K562 (cell line): ENCODE measurements at regions not wholly inside any gene's neighbourhood (a gene's known extent, or its start where the extent isn't known, plus 50 kb on each side); places are given as distances from the start of the nearest gene placed in this dataset.

Experiments used
- ATAC-seq: fragments of 200-7000 bp; cut with Tn5 transposase; 3 replicates; pipeline ENCODE4 v1.9.1; 2020; ENCODE audit warnings: moderate library complexity
- BruUV-seq: library from RNA; stranded (reverse); fragments of 400-500 nt; replicated peaks from 2 replicates; lab custom pipeline; 2021; lab: Mats Ljungman, UMichigan
- CTCF ChIA-PET: fragments of 300-600 bp; formaldehyde crosslinking; extraction: SDS; loops from one replicate; lab custom pipeline; 2021; ENCODE audit warnings: low intra/inter-chr PET ratio; lab: Yijun Ruan, JAX
- POLR2A ChIA-PET: fragments of 300-600, 350-650 bp; sonication (Branson Sonifier 250); formaldehyde crosslinking; extraction: SDS; loops from one replicate; lab custom pipeline; 2021; ENCODE audit warnings: antibody characterized with exemption, inconsistent platforms; lab: Yijun Ruan, JAX
- DNase-seq, 4 experiments: peaks; one replicate each; pipeline versions ENCODE4 v3.0.0 to v3.0.0-alpha.2; 2011 to 2018; ENCODE audit warnings: low spot score in 3 of 4, mixed read lengths in 3 of 4; ENCODE audit errors: extremely low read depth in 1 of 4
- FAIRE-seq: peaks from 2 replicates; lab custom pipeline; 2011; peaks lifted over from hg19 to GRCh38; lab: Jason Lieb, UNC
- H2AFZ ChIP-seq: 2 replicates; pipeline ENCODE4 v1.6.0; 2011; ENCODE audit warnings: low read depth, low read length, control low read depth, inconsistent platforms
- H3K27ac ChIP-seq: fragments of 200-600 bp; 3 replicates; pipeline ENCODE4 v1.8.0; 2011; ENCODE audit warnings: low read depth, mild to moderate bottlenecking, control low read depth, inconsistent platforms, low read length, moderate library complexity, mixed read lengths; ENCODE audit errors: extremely low read depth
- H3K27me3 ChIP-seq, 2 experiments: fragments of 300-600 bp in 1 of 2; 2 replicates in 1 of 2; 3 replicates in 1 of 2; pipeline versions ENCODE4 v1.6.0 to v1.8.0; 2011; ENCODE audit warnings: inconsistent platforms in 2 of 2, low read length in 2 of 2, mild to moderate bottlenecking in 1 of 2, mixed read lengths in 1 of 2, moderate library complexity in 1 of 2; ENCODE audit not compliant: control insufficient read depth in 2 of 2, insufficient read depth in 2 of 2
- H3K36me3 ChIP-seq: fragments of 300-600 bp; 3 replicates; pipeline ENCODE4 v1.8.0; 2011; ENCODE audit warnings: mild to moderate bottlenecking, low read length, inconsistent platforms; ENCODE audit not compliant: control insufficient read depth, insufficient read depth
- H3K4me1 ChIP-seq, 2 experiments: fragments of 200-600 bp in 1 of 2; replicated peaks in 1 of 2; 2 replicates in 1 of 2; 3 replicates in 1 of 2; pipeline versions ENCODE4 v1.5.1 to v1.8.0; 2011; ENCODE audit warnings: inconsistent platforms in 2 of 2, low read length in 2 of 2, mild to moderate bottlenecking in 1 of 2, mixed read lengths in 1 of 2, moderate library complexity in 1 of 2; ENCODE audit not compliant: control insufficient read depth in 2 of 2, insufficient read depth in 2 of 2
- H3K4me2 ChIP-seq: 2 replicates; pipeline ENCODE4 v1.6.1; 2011; ENCODE audit warnings: low read length, control low read depth, inconsistent platforms, mixed read lengths; ENCODE audit not compliant: insufficient read depth
- H3K4me3 ChIP-seq: fragments of 200-600 bp; sonication (generic), shearing (Covaris generic); 2 replicates; pipeline ENCODE4 v1.5.1; 2016; ENCODE audit warnings: control low read depth, inconsistent platforms
- H3K79me2 ChIP-seq: fragments of 200-600 bp; 3 replicates; pipeline ENCODE4 v1.8.0; 2011; ENCODE audit warnings: low read length, inconsistent platforms; ENCODE audit not compliant: control insufficient read depth, insufficient read depth
- H3K9ac ChIP-seq, 2 experiments: 2 replicates each; pipeline versions ENCODE4 v1.6.0 to v1.6.1; 2011; ENCODE audit warnings: low read depth in 2 of 2, low read length in 2 of 2, control low read depth in 1 of 2, inconsistent platforms in 1 of 2, mild to moderate bottlenecking in 1 of 2, mixed read lengths in 1 of 2; ENCODE audit not compliant: insufficient read depth in 1 of 2
- H3K9me1 ChIP-seq: one replicate; pipeline ENCODE4 v1.6.0; 2011; ENCODE audit warnings: inconsistent platforms, mild to moderate bottlenecking, low read length, moderate library complexity; ENCODE audit not compliant: control insufficient read depth, insufficient read depth
- H3K9me3 ChIP-seq: replicated peaks from 2 replicates; pipeline ENCODE4 v1.5.1; 2011; ENCODE audit warnings: low read depth, low read length, inconsistent platforms; ENCODE audit not compliant: control insufficient read depth, insufficient read depth
- H4K20me1 ChIP-seq: replicated peaks from 2 replicates; pipeline ENCODE4 v1.6.1; 2011; ENCODE audit warnings: low read length, inconsistent platforms, mixed read lengths; ENCODE audit not compliant: control insufficient read depth, insufficient read depth
- HNRNPH1 ChIP-seq: fragments of 200-400 bp; formaldehyde crosslinking; optimal IDR thresholded peaks from 2 replicates; pipeline ENCODE3; 2017; ENCODE audit warnings: low read depth, mild to moderate bottlenecking, low read length, moderate library complexity
- KLF13 ChIP-seq: fragments of 450-650 bp; IDR thresholded peaks from 2 replicates; pipeline ENCODE4 v1.6.1; 2016; ENCODE audit warnings: missing genetic modification characterization, low read depth, mild to moderate bottlenecking, missing compliant biosample characterization, moderate library complexity, borderline replicate concordance
- RUNX1 ChIP-seq: sonication (generic); IDR thresholded peaks from 2 replicates; pipeline ENCODE4 v1.6.1; 2016; ENCODE audit warnings: antibody characterized with exemption, low read depth
- ZNF3 ChIP-seq: fragments of 250-450 bp; sonication (Bioruptor Pico); IDR thresholded peaks from 2 replicates; pipeline ENCODE4 v1.5.0; 2021; ENCODE audit warnings: mild to moderate bottlenecking, moderate library complexity
- WGBS: fragments of 100-300 bp; shearing (Covaris generic); methylation state at CpG from one replicate; pipeline ENCODE4 v1.1.6; 2016; ENCODE audit warnings: low coverage, mixed read lengths; ENCODE audit not compliant: insufficient coverage; ENCODE audit errors: missing lambda C conversion rate; 5-methylcytosine and 5-hydroxymethylcytosine counted together
- in situ Hi-C: fragments of 300-500 bp; cut with MboI; formaldehyde crosslinking; loops from 4 replicates; pipeline ENCODE4 v1.15.0; 2018; ENCODE audit warnings: inconsistent platforms, mixed read lengths
- intact Hi-C: fragments of 100-400 bp; cut with micrococcal nuclease; formaldehyde crosslinking; loops from 2 replicates; pipeline ENCODE4 v1.14.2; 2022
- TF ChIP-seq, protein P1 (sequence below): fragments of 450-650 bp; IDR thresholded peaks from 2 replicates; pipeline ENCODE4 v1.7.1; 2018; ENCODE audit warnings: mild to moderate bottlenecking, low read depth; ENCODE audit not compliant: partially characterized antibody
- TF ChIP-seq, protein P2 (sequence below): sonication (generic); formaldehyde crosslinking; IDR thresholded peaks from 2 replicates; pipeline ENCODE4 v1.8.0; 2023; ENCODE audit warnings: missing genetic modification reagents, mild to moderate bottlenecking, borderline replicate concordance
- TF ChIP-seq, protein P3 (sequence below): fragments of 250-450 bp; sonication (Bioruptor Pico); IDR thresholded peaks from 2 replicates; pipeline ENCODE4 v1.5.0; 2020; ENCODE audit warnings: mild to moderate bottlenecking, borderline replicate concordance

DNA sequence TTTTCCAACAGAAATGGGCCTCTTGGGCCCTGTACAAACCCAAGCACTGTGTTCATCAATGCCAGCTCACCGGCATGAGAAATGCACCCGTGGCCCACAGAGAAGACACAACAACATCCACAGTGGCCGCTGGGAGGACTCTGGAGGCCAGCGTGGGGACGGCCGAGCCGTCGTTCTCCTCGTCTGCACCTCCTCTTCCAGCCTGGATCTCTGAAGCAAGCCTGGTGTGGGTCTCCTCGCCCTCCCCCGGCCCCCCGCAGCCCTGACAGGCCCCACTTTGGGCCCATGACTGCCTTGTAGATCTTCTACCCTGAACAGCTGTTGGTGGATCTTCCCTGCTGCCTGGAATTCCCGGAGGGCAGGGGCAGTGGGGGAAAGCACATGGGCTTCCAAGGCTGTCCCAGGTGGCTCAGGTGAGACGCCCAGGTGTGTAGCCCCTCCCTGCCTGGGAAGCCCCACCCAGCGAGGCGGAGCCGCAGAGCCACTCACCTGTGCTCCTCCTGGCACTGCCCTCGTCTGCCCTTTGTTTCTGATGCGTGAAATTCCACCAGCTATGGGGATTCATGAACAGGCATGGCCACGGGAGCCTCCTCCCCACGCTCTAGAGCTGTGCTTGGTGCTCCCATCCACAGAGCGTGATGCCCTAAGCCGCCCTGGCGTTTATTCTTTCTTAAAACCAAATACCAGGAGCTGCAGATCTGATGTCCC lies 225.9 kb downstream of the BRD1 start:
- no peak overlapping the region for H2AFZ ChIP-seq
- H3K4me2 ChIP-seq, result no peak overlapping the region

More for the DNA sequence above, 225.9 kb downstream of the BRD1 start:
- WGBS, result 95% methylated on average over 8 of the region's 24 CpGs
- TF ChIP-seq HNRNPH1, result no peak
- TF ChIP-seq, protein P1, sequence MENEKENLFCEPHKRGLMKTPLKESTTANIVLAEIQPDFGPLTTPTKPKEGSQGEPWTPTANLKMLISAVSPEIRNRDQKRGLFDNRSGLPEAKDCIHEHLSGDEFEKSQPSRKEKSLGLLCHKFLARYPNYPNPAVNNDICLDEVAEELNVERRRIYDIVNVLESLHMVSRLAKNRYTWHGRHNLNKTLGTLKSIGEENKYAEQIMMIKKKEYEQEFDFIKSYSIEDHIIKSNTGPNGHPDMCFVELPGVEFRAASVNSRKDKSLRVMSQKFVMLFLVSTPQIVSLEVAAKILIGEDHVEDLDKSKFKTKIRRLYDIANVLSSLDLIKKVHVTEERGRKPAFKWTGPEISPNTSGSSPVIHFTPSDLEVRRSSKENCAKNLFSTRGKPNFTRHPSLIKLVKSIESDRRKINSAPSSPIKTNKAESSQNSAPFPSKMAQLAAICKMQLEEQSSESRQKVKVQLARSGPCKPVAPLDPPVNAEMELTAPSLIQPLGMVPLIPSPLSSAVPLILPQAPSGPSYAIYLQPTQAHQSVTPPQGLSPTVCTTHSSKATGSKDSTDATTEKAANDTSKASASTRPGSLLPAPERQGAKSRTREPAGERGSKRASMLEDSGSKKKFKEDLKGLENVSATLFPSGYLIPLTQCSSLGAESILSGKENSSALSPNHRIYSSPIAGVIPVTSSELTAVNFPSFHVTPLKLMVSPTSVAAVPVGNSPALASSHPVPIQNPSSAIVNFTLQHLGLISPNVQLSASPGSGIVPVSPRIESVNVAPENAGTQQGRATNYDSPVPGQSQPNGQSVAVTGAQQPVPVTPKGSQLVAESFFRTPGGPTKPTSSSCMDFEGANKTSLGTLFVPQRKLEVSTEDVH, result no peak
- TF ChIP-seq ZNF3, result no peak
- TF ChIP-seq KLF13 (tag), result no peak
- no peak for TF ChIP-seq RUNX1
- TF ChIP-seq, protein P2, sequence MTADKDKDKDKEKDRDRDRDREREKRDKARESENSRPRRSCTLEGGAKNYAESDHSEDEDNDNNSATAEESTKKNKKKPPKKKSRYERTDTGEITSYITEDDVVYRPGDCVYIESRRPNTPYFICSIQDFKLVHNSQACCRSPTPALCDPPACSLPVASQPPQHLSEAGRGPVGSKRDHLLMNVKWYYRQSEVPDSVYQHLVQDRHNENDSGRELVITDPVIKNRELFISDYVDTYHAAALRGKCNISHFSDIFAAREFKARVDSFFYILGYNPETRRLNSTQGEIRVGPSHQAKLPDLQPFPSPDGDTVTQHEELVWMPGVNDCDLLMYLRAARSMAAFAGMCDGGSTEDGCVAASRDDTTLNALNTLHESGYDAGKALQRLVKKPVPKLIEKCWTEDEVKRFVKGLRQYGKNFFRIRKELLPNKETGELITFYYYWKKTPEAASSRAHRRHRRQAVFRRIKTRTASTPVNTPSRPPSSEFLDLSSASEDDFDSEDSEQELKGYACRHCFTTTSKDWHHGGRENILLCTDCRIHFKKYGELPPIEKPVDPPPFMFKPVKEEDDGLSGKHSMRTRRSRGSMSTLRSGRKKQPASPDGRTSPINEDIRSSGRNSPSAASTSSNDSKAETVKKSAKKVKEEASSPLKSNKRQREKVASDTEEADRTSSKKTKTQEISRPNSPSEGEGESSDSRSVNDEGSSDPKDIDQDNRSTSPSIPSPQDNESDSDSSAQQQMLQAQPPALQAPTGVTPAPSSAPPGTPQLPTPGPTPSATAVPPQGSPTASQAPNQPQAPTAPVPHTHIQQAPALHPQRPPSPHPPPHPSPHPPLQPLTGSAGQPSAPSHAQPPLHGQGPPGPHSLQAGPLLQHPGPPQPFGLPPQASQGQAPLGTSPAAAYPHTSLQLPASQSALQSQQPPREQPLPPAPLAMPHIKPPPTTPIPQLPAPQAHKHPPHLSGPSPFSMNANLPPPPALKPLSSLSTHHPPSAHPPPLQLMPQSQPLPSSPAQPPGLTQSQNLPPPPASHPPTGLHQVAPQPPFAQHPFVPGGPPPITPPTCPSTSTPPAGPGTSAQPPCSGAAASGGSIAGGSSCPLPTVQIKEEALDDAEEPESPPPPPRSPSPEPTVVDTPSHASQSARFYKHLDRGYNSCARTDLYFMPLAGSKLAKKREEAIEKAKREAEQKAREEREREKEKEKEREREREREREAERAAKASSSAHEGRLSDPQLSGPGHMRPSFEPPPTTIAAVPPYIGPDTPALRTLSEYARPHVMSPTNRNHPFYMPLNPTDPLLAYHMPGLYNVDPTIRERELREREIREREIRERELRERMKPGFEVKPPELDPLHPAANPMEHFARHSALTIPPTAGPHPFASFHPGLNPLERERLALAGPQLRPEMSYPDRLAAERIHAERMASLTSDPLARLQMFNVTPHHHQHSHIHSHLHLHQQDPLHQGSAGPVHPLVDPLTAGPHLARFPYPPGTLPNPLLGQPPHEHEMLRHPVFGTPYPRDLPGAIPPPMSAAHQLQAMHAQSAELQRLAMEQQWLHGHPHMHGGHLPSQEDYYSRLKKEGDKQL (CRISPR knock-in tag), result no peak
- TF ChIP-seq, protein P3, sequence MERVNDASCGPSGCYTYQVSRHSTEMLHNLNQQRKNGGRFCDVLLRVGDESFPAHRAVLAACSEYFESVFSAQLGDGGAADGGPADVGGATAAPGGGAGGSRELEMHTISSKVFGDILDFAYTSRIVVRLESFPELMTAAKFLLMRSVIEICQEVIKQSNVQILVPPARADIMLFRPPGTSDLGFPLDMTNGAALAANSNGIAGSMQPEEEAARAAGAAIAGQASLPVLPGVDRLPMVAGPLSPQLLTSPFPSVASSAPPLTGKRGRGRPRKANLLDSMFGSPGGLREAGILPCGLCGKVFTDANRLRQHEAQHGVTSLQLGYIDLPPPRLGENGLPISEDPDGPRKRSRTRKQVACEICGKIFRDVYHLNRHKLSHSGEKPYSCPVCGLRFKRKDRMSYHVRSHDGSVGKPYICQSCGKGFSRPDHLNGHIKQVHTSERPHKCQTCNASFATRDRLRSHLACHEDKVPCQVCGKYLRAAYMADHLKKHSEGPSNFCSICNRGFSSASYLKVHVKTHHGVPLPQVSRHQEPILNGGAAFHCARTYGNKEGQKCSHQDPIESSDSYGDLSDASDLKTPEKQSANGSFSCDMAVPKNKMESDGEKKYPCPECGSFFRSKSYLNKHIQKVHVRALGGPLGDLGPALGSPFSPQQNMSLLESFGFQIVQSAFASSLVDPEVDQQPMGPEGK (CRISPR knock-in tag), result no peak
- H3K9me1 ChIP-seq, result no peaks in the 10 kb centered on the region
- no peak overlapping the region for H3K27ac ChIP-seq
- in situ Hi-C loops, result no loop called here
- POLR2A ChIA-PET, result no interaction called here
- no TSS peak for BruUV-seq
- intact Hi-C loops, result no loop called here
- no peaks in the 10 kb centered on the region for H3K27me3 ChIP-seq
- H3K4me1 ChIP-seq, result peaks cover 0 to 14% of the 10 kb centered on the region in 2 experiments; a peak in 2 of 5 replicates
- CTCF ChIA-PET, result interaction anchor here (0.6 kb wide), 1 partner anchor 827 kb away, joined by 4 read pairs; no protein-coding TSS in a partner anchor
- H3K79me2 ChIP-seq, result peaks cover 61% of the 10 kb centered on the region
- peaks cover 31% of the 10 kb centered on the region; the same call in 2 of the 3 replicates for H3K36me3 ChIP-seq
- no peak overlapping the region for H3K9ac ChIP-seq
- FAIRE-seq, result no peak
- no peak for ATAC-seq
- no peak overlapping the region for H3K4me3 ChIP-seq
- no peak for DNase-seq
- H4K20me1 ChIP-seq, result peaks cover 16% of the 10 kb centered on the region; the same call in 1 of the 2 replicates
- H3K9me3 ChIP-seq, result no peaks in the 10 kb centered on the region; the same call in 1 of the 2 replicates
